Gastrocnemius medialis (tissue), 4 donors: ENCODE measurements at regions not wholly inside any gene's neighbourhood (a gene's known extent, or its start where the extent isn't known, plus 50 kb on each side); places are given as distances from the start of the nearest gene placed in this dataset.

ENCODE experiments used
- ATAC-seq, 2 donors: fragments of 150-250 bp; one replicate each; pipeline ENCODE4 v1.9.1; 2016
- DNase-seq, 2 donors: peaks; one replicate each; pipeline ENCODE4 v3.0.0-alpha.2; 2019
- H3K27ac ChIP-seq, 4 donors: fragments of 200-600 bp; sonication (generic); 1 replicate in 1 of 4; 2 replicates in 3 of 4; pipeline ENCODE4 v1.5.1; 2016 to 2018; ENCODE audit warnings: mild to moderate bottlenecking in 2 of 4, moderate library complexity in 1 of 4
- H3K27me3 ChIP-seq, 3 donors: fragments of 200-600 bp; sonication (generic) in 2 of 3; 1 replicate in 1 of 3; 2 replicates in 2 of 3; pipeline versions ENCODE4 v1.5.1 to v1.6.0; 2016 to 2019; ENCODE audit warnings: mild to moderate bottlenecking in 1 of 3, moderate library complexity in 1 of 3
- H3K36me3 ChIP-seq, 2 donors: fragments of 200-600 bp; sonication (generic) in 1 of 2; one replicate each; pipeline ENCODE4 v1.5.1; 2017 to 2018
- H3K4me1 ChIP-seq, 2 donors: fragments of 200-600 bp; sonication (generic) in 1 of 2; one replicate each; pipeline ENCODE4 v1.5.1; 2016 to 2017; ENCODE audit warnings: mild to moderate bottlenecking in 2 of 2
- H3K4me3 ChIP-seq, 4 donors: fragments of 200-600 bp; sonication (generic) in 3 of 4; 1 replicate in 1 of 4; 2 replicates in 3 of 4; pipeline ENCODE4 v1.5.1; 2016 to 2019; ENCODE audit warnings: mild to moderate bottlenecking in 2 of 4
- H3K9me3 ChIP-seq, 3 donors: fragments of 200-600 bp; sonication (generic) in 2 of 3; 1 replicate in 1 of 3; 2 replicates in 2 of 3; pipeline ENCODE4 v1.5.1; 2016 to 2019
- POLR2A ChIP-seq, 2 donors: fragments of 450-650 bp; IDR thresholded peaks; one replicate each; pipeline ENCODE4 v1.6.1; 2017; ENCODE audit warnings: antibody characterized with exemption in 2 of 2, mild to moderate bottlenecking in 2 of 2, moderate library complexity in 2 of 2
- in situ Hi-C, 4 donors: fragments of 200-750 bp; cut with MboI; loops; one replicate each; pipeline versions ENCODE4 v1.15.0 to v1.8.0; 2017; ENCODE audit warnings: low sequenced_read_pairs in 4 of 4
- intact Hi-C: fragments of 100-400 bp; cut with DNase I; formaldehyde crosslinking; loops from one replicate; pipeline ENCODE4 v1.15.1; 2023; ENCODE audit warnings: low total_unique reads
- TF ChIP-seq, protein P1 (sequence below), 5 experiments: fragments of 450-650 bp in 3 of 5; fragments of 200-600 bp in 2 of 5; sonication (generic) in 2 of 5; IDR thresholded peaks in 4 of 5; conservative IDR thresholded peaks in 1 of 5; 1 replicate in 4 of 5; 2 replicates in 1 of 5; pipeline ENCODE4 v1.5.1; 2016 to 2019; ENCODE audit warnings: antibody characterized with exemption in 5 of 5, mild to moderate bottlenecking in 3 of 5, moderate library complexity in 3 of 5

DNA sequence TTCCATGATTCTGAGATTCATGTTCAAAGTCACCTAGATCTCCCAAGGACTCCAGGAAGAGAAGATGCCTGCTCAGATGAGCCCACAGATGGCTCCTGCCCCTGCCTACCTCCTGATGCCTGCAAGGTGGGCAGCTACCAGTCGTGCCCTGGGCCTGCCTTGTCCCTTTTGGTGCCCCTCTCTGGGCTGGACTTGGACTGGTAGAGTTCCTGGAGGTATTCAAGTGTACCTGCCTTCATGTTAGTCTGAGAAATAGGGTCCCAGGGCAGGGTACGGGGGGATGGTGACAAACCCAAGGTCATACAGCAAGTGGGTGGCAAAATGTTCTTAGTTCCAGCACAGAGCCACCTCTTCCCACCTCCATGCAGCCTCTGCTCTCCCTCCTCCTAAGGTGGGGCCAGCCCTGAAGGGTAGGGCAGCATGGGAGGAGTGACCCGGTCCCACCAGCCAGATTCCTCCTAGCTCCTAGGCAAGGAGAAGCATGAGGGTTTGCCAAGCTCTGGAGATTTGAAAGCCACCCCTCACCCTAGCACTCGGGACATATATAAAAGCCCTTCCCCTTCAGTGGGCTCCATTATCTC lies 80.8 kb upstream of the UNC5B start:
- no peaks in the 10 kb centered on the region for H3K36me3 ChIP-seq
- in situ Hi-C loops: no loop called here
- intact Hi-C loops: no loop called here
- no peak for ATAC-seq
- no peak overlapping the region for H3K27ac ChIP-seq
- H3K4me3 ChIP-seq: no peak overlapping the region
- H3K27me3 ChIP-seq: no peaks in the 10 kb centered on the region
- no peaks in the 10 kb centered on the region for H3K9me3 ChIP-seq
- peaks cover 0 to 11% of the 10 kb centered on the region in 2 donors for H3K4me1 ChIP-seq
- no peak for DNase-seq
- TF ChIP-seq POLR2A (IDR thresholded peaks at IDR 0.05): no peak
- TF ChIP-seq, protein P1, sequence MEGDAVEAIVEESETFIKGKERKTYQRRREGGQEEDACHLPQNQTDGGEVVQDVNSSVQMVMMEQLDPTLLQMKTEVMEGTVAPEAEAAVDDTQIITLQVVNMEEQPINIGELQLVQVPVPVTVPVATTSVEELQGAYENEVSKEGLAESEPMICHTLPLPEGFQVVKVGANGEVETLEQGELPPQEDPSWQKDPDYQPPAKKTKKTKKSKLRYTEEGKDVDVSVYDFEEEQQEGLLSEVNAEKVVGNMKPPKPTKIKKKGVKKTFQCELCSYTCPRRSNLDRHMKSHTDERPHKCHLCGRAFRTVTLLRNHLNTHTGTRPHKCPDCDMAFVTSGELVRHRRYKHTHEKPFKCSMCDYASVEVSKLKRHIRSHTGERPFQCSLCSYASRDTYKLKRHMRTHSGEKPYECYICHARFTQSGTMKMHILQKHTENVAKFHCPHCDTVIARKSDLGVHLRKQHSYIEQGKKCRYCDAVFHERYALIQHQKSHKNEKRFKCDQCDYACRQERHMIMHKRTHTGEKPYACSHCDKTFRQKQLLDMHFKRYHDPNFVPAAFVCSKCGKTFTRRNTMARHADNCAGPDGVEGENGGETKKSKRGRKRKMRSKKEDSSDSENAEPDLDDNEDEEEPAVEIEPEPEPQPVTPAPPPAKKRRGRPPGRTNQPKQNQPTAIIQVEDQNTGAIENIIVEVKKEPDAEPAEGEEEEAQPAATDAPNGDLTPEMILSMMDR (IDR thresholded peaks at IDR 0.05 in 4 of 5, conservative IDR thresholded peaks at IDR 0.05 in 1 of 5): no peak

DNA sequence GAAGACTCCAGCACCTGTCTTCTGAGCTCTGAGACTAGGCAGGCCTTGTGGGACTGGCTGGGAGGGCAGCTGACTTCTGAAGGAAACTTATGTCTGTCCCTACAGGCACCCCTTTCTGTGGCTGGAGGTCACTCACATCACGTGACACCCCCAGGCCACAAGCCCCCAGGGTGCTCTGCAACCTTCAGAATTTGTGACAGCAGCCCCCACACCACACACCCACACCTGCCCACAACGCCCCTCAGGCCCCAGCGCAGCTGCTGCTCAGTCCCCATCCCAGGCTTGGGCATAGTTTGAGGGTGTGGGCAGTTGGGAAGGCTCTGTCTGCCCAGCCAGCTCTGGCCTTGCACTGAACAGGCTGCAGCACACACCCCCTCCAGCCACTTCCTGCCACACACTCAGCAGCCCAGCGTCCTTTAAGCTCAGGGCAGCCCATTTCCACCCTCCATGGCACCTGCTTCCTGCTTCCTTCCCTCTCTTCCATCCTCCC lies 80.0 kb upstream of the UNC5B start:
- Histone ChIP-seq H3K4me3 (no peak overlapping the region), H3K36me3 (no peaks in the 10 kb centered on the region), H3K9me3 (no peaks in the 10 kb centered on the region), H3K27me3 (no peaks in the 10 kb centered on the region), H3K27ac (no peak overlapping the region), H3K4me1 (peaks cover 0 to 11% of the 10 kb centered on the region in 2 donors)
- in situ Hi-C loops (no loop called here), intact Hi-C loops (no loop called here)
- no peak for ATAC-seq
- no peak for TF ChIP-seq POLR2A (IDR thresholded peaks at IDR 0.05)
- TF ChIP-seq, protein P1 (IDR thresholded peaks at IDR 0.05 in 4 of 5, conservative IDR thresholded peaks at IDR 0.05 in 1 of 5): no peak
- no peak for DNase-seq

- Histone ChIP-seq H3K27ac (no peak overlapping the region), H3K27me3 (peaks cover 0 to 12% (median 0%) of the 10 kb centered on the region in 3 donors), H3K4me3 (no peak overlapping the region), H3K4me1 (no peaks in the 10 kb centered on the region), H3K36me3 (no peaks in the 10 kb centered on the region), H3K9me3 (no peaks in the 10 kb centered on the region)
- TF ChIP-seq, protein P1 (IDR thresholded peaks at IDR 0.05 in 4 of 5, conservative IDR thresholded peaks at IDR 0.05 in 1 of 5): no peak
- no peak for TF ChIP-seq POLR2A (IDR thresholded peaks at IDR 0.05)
- in situ Hi-C loops: no loop called here
- ATAC-seq (no peak), DNase-seq (no peak)
- intact Hi-C loops: no loop called here
Measured at GRCh38 chr10:71133710-71134686, 78.4 kb upstream of the UNC5B start.

DNA sequence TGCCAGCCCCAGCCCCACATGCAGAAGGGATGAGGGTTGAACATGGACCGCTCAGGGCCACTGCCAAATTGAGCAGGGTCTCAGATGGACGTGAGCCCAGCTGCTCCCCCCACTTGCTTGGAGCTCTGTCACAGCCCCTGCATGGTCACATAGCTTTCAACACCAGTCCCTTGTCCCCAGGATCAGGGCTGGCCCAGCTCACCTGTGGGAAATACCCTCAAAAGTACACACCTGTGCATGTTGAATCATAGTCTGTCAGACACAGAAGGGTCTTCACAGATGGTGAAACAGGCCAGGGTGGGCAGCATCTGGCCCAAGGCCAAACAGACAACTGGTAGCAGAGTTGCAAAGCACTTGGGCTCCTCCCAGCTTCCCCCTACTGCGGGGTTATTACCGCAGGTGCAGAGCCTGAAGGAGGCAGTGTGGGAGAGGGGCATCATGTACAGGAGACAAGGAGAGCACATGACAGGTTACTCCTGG lies 77.6 kb upstream of the UNC5B start:
- Histone ChIP-seq H3K27me3 (peaks cover 0 to 15% (median 0%) of the 10 kb centered on the region in 3 donors), H3K36me3 (no peaks in the 10 kb centered on the region), H3K9me3 (no peaks in the 10 kb centered on the region), H3K4me1 (no peaks in the 10 kb centered on the region), H3K27ac (no peak overlapping the region), H3K4me3 (no peak overlapping the region)
- ATAC-seq (no peak), DNase-seq (no peak)
- TF ChIP-seq POLR2A (IDR thresholded peaks at IDR 0.05): no peak
- TF ChIP-seq, protein P1 (IDR thresholded peaks at IDR 0.05 in 4 of 5, conservative IDR thresholded peaks at IDR 0.05 in 1 of 5): no peak
- intact Hi-C loops (no loop called here), in situ Hi-C loops (no loop called here)
